D341Med (cell line): ENCODE measurements at regions not wholly inside any gene's neighbourhood (a gene's known extent, or its start where the extent isn't known, plus 50 kb on each side); places are given as distances from the start of the nearest gene placed in this dataset.
"Not testable (repeated sequence)": the region's sequence is repeated elsewhere in the genome, so short reads cannot be mapped to it uniquely, and the experiment has no call there.

Experiments used
- DNase-seq: peaks from one replicate; pipeline ENCODE4 v3.0.0; 2012; ENCODE audit warnings: low spot score

GRCh38 chr4:14916554-14917297, 85.6 kb upstream of the CPEB2 start:
- no peak for DNase-seq

GRCh38 chr4:14917298-14917633, 85.0 kb upstream of the CPEB2 start:
- DNase-seq = no peak

GRCh38 chr4:14918336-14918735, 83.9 kb upstream of the CPEB2 start:
- no peak for DNase-seq

- no peak for DNase-seq
Observed at GRCh38 chr4:14919785-14920184, 82.5 kb upstream of the CPEB2 start.

- no peak for DNase-seq
Observed at GRCh38 chr4:14920237-14920636, 82.0 kb upstream of the CPEB2 start.

GRCh38 chr4:14920759-14921320, 81.4 kb upstream of the CPEB2 start:
- DNase-seq = no peak

GRCh38 chr4:14921781-14922180, 80.5 kb upstream of the CPEB2 start:
- not testable (repeated sequence) for DNase-seq

- no peak for DNase-seq
Observed at GRCh38 chr4:14924076-14924811, 78.0 kb upstream of the CPEB2 start.

GRCh38 chr4:14924812-14925344, 77.4 kb upstream of the CPEB2 start:
- no peak for DNase-seq

GRCh38 chr4:14925471-14925870, 76.8 kb upstream of the CPEB2 start:
- no peak for DNase-seq

GRCh38 chr4:14926368-14926767, 75.9 kb upstream of the CPEB2 start:
- no peak for DNase-seq

- no peak for DNase-seq
Observed at GRCh38 chr4:14928035-14928434, 74.2 kb upstream of the CPEB2 start.

- no peak for DNase-seq
Observed at GRCh38 chr4:14929669-14930068, 72.6 kb upstream of the CPEB2 start.

- DNase-seq = no peak
Observed at GRCh38 chr4:14934704-14935390, 67.4 kb upstream of the CPEB2 start.

GRCh38 chr4:14943749-14944148, 58.5 kb upstream of the CPEB2 start:
- DNase-seq = no peak

GRCh38 chr4:14952352-14952751, 49.9 kb upstream of the CPEB2 start:
- no peak for DNase-seq
